ENCODE measurements at regions not wholly inside any gene's neighbourhood (a gene's known extent, or its start where the extent isn't known, plus 50 kb on each side); places are given as distances from the start of the nearest gene placed in this dataset.

- TF ChIP-seq CREM (CRISPR knock-in tag; IDR thresholded peaks at IDR 0.05) (no peak), RELA (CRISPR knock-in tag; IDR thresholded peaks at IDR 0.05; ENCODE audit: borderline replicate concordance) (no peak), SP1 (CRISPR knock-in tag; conservative IDR thresholded peaks at IDR 0.05) (no peak), AR (CRISPR knock-in tag; IDR thresholded peaks at IDR 0.05) (no peak), GTF2I (CRISPR knock-in tag; conservative IDR thresholded peaks at IDR 0.05) (no peak), ZNF512 (CRISPR knock-in tag; IDR thresholded peaks at IDR 0.05; ENCODE audit: borderline replicate concordance) (no peak), SMAD4 (CRISPR knock-in tag; IDR thresholded peaks at IDR 0.05) (no peak), TCF7 (CRISPR knock-in tag; IDR thresholded peaks at IDR 0.05; ENCODE audit: low read depth) (no peak), ZNF138 (CRISPR knock-in tag; conservative IDR thresholded peaks at IDR 0.05) (no peak), KAT7 (CRISPR knock-in tag; IDR thresholded peaks at IDR 0.05; ENCODE audit: borderline replicate concordance) (no peak), ZNF232 (CRISPR knock-in tag; IDR thresholded peaks at IDR 0.05) (no peak)
- TF ChIP-seq, protein P1, sequence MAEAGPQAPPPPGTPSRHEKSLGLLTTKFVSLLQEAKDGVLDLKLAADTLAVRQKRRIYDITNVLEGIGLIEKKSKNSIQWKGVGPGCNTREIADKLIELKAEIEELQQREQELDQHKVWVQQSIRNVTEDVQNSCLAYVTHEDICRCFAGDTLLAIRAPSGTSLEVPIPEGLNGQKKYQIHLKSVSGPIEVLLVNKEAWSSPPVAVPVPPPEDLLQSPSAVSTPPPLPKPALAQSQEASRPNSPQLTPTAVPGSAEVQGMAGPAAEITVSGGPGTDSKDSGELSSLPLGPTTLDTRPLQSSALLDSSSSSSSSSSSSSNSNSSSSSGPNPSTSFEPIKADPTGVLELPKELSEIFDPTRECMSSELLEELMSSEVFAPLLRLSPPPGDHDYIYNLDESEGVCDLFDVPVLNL (CRISPR knock-in tag; IDR thresholded peaks at IDR 0.05; ENCODE audit: borderline replicate concordance, low read depth), result no peak
- TF ChIP-seq, protein P2, sequence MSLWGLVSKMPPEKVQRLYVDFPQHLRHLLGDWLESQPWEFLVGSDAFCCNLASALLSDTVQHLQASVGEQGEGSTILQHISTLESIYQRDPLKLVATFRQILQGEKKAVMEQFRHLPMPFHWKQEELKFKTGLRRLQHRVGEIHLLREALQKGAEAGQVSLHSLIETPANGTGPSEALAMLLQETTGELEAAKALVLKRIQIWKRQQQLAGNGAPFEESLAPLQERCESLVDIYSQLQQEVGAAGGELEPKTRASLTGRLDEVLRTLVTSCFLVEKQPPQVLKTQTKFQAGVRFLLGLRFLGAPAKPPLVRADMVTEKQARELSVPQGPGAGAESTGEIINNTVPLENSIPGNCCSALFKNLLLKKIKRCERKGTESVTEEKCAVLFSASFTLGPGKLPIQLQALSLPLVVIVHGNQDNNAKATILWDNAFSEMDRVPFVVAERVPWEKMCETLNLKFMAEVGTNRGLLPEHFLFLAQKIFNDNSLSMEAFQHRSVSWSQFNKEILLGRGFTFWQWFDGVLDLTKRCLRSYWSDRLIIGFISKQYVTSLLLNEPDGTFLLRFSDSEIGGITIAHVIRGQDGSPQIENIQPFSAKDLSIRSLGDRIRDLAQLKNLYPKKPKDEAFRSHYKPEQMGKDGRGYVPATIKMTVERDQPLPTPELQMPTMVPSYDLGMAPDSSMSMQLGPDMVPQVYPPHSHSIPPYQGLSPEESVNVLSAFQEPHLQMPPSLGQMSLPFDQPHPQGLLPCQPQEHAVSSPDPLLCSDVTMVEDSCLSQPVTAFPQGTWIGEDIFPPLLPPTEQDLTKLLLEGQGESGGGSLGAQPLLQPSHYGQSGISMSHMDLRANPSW (CRISPR knock-in tag; conservative IDR thresholded peaks at IDR 0.05; ENCODE audit: low read depth), result no peak
- Mint-ChIP-seq H3K27me3 (ENCODE audit: low read depth) (peaks cover 4% of the 10 kb centered on the region; the same call in 1 of the 2 replicates), H3K9me3 (peaks cover 15% of the 10 kb centered on the region), H3K27ac (no peak overlapping the region), H3K4me3 (no peak overlapping the region), H3K36me3 (no peaks in the 10 kb centered on the region), H3K4me1 (0 out of 2 replicates have a peak, but pooled peaks cover 3% of the 10 kb centered on the region)
- DNase-seq (ENCODE audit: low spot score) (no peak), ATAC-seq (no peak)
- POLR2A ChIA-PET, result no interaction called here
- CTCF ChIA-PET, result interaction anchor here (1.3 kb wide), 1 partner anchor 8 kb away, joined by 3 read pairs; no protein-coding TSS in a partner anchor
These were observed 117.4 kb upstream of the PFKP start for GRCh38 chr10:2949948-2950354.

DNA sequence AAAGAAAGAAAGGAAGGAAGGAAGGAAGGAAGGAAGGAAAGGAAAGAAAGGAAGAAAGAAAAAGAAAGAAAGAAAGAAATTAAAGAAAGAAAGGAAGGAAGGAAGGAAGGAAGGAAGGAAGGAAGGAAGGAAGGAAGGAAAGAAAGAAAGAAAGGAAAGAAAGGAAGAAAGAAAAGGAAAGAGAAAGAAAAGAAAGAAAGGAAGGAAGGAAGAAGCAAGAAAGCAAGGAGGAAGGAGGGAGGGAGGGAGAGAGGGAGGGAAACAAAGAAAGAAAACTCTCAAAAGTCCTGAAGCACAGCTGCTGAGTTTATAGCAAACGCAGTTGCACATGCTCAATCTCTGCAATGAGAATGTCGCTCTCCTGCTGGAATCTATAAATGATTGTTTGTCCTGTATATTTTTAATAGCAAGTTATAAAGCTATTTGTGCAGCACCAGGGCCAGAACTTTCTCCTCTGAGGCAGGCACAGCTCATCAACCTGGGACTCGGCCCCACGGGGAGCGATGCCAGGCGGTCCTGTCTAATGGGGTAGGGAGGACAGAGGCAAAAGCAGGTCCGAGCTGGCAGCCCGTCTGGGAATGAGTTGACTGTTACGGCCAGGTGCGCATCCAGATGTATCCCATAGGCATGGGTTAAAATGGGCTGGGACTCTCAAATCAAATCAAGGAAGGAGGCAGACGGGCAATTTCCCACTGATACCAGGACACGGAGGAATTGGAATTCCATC lies 118.0 kb upstream of the PFKP start:
- Mint-ChIP-seq H3K4me3 (no peak overlapping the region), H3K36me3 (no peaks in the 10 kb centered on the region), H3K27me3 (ENCODE audit: low read depth) (peaks cover 4% of the 10 kb centered on the region; the same call in 1 of the 2 replicates), H3K4me1 (0 out of 2 replicates have a peak, but pooled peaks cover 3% of the 10 kb centered on the region), H3K9me3 (peaks cover 15% of the 10 kb centered on the region), H3K27ac (no peak overlapping the region)
- ATAC-seq, result no peak; the same call in 1 of the 2 replicates
- no peak for DNase-seq (ENCODE audit: low spot score)
- ChIA-PET CTCF (interaction anchor here (0.7 to 1.3 kb wide), 2 partner anchors 8 to 191 kb away, joined by 3 read pairs; no protein-coding TSS in a partner anchor), POLR2A (no interaction called here)
- 0 out of 2 replicates have a peak, but pooled peaks have one; percentile 76 for TF ChIP-seq ZNF512 (CRISPR knock-in tag; IDR thresholded peaks at IDR 0.05; ENCODE audit: borderline replicate concordance)
- TF ChIP-seq ZNF219 (CRISPR knock-in tag; IDR thresholded peaks at IDR 0.05; ENCODE audit: borderline replicate concordance), result no peak
- no peak for TF ChIP-seq ZNF263 (CRISPR knock-in tag; IDR thresholded peaks at IDR 0.05; ENCODE audit: low read depth)
- TF ChIP-seq FOXP1 (CRISPR knock-in tag; IDR thresholded peaks at IDR 0.05; ENCODE audit: borderline replicate concordance), result no peak
- TF ChIP-seq ATF1 (CRISPR knock-in tag; IDR thresholded peaks at IDR 0.05), result no peak
